ENCODE measurements at regions not wholly inside any gene's neighbourhood (a gene's known extent, or its start where the extent isn't known, plus 50 kb on each side); places are given as distances from the start of the nearest gene placed in this dataset.
"Not testable (repeated sequence)": the region's sequence is repeated elsewhere in the genome, so short reads cannot be mapped to it uniquely, and the experiment has no call there.

DNA sequence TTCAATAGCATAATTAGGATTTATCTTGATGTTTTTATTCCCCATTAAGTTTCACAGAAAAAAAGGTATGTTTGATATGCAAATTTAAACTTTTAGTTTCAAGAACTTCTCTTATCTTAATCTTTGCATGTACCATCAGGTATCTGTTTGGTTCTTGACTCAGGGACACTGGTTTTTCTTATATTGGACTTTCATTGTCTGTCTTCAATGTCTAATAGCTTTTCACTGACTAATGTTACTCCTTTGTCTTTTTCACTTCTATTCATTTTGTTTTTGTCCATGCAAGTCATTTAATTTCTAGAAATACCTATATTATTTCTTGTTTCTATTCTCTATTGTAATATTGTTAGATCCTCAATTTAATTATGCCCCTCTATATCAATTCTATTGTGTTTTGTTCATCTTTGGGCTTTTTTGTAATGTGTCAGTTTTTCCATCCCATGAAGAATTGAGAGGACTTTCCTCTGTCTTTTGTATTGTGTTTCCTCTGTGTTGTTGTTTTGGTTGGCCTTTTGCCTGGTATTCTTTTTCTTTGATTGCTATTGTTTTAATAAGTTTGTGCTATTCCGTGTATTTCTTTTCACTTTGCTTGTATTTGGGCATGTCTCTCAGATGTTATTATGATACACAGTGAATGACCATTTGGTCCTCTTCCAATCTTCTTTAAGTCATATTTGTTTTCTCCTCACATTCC, 58.3 kb upstream of the ANKRD10 start:
- Histone ChIP-seq H3K4me3 (no peak overlapping the region), H3K9ac (ENCODE audit: low read depth in 2 of 2, low read length in 2 of 2) (no peak overlapping the region), H3K36me3 (no peaks in the 10 kb centered on the region), H3K27ac (no peak overlapping the region), H3K4me1 (no peaks in the 10 kb centered on the region), H3K27me3 (no peaks in the 10 kb centered on the region), H3K9me3 (no peaks in the 10 kb centered on the region)
- no peak for DNase-seq
- intact Hi-C loops (cut with DNase I) = no loop called here
- TF ChIP-seq, protein P1, sequence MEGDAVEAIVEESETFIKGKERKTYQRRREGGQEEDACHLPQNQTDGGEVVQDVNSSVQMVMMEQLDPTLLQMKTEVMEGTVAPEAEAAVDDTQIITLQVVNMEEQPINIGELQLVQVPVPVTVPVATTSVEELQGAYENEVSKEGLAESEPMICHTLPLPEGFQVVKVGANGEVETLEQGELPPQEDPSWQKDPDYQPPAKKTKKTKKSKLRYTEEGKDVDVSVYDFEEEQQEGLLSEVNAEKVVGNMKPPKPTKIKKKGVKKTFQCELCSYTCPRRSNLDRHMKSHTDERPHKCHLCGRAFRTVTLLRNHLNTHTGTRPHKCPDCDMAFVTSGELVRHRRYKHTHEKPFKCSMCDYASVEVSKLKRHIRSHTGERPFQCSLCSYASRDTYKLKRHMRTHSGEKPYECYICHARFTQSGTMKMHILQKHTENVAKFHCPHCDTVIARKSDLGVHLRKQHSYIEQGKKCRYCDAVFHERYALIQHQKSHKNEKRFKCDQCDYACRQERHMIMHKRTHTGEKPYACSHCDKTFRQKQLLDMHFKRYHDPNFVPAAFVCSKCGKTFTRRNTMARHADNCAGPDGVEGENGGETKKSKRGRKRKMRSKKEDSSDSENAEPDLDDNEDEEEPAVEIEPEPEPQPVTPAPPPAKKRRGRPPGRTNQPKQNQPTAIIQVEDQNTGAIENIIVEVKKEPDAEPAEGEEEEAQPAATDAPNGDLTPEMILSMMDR (IDR thresholded peaks at IDR 0.05) = no peak

DNA sequence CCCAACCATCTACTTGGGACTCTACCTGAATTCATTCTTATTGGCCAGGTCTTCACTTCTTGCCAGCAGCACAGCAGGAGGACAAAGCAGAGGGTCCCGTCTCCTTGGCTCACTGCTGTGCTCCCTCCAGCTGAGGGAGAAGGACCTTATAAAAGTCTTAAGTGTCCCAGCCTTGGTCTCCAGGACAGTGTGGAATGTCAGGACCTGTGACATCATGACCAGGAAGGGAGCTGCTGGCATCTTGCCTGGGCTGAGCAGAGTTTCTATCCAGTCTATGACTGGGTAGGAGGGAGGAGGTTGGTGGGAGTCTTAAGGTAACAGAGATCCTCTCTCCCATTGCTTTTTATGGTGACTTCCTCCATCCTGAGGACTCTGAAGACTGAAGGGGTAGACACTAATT, 56.6 kb upstream of the ANKRD10 start:
- no peak overlapping the region for H3K27ac ChIP-seq
- no peak overlapping the region for H3K4me3 ChIP-seq
- no peaks in the 10 kb centered on the region for H3K27me3 ChIP-seq
- intact Hi-C loops (cut with DNase I) = no loop called here
- TF ChIP-seq, protein P1 (IDR thresholded peaks at IDR 0.05) = no peak
- no peak for DNase-seq
- H3K9me3 ChIP-seq = no peaks in the 10 kb centered on the region
- H3K4me1 ChIP-seq = no peaks in the 10 kb centered on the region
- no peak overlapping the region for H3K9ac ChIP-seq (ENCODE audit: low read depth in 2 of 2, low read length in 2 of 2)
- H3K36me3 ChIP-seq = no peaks in the 10 kb centered on the region

DNA sequence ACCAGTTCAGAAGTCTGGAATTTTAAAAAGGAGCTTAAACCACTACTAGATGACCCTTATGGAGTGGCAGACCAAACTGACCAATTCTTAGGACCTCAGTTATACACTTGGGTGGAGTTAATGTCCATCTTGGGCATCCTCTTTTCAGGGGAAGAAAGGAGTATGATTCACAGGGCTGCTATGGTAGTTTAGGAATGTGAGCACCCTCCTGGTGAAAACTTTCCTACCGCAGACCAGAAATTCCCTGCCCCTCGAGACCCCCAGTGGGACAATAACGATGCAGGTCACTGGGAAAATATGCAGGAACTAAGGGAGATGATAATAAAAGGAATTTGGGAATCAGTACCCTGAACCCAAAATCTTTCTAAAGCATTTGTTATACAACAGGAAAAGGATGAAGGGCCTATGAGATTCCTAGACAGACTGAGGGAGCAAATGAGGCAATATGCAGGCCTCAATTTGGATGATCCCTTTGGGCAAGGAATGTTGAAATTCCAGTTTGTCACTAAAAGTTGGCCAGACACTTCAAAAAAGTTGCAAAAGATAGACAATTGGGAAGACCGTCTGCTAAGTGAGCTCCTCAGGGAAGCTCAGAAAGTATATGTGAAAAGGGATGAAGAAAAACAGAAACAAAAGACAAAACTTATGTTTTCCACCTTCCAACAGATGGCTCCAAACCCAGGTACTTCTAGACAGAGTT, 52.4 kb upstream of the ANKRD10 start:
- H3K36me3 ChIP-seq; intact Hi-C loops (cut with DNase I); H3K4me1 ChIP-seq; H3K27ac ChIP-seq; DNase-seq; H3K9me3 ChIP-seq; H3K4me3 ChIP-seq; H3K9ac ChIP-seq (ENCODE audit: low read depth in 2 of 2, low read length in 2 of 2); H3K27me3 ChIP-seq: not testable (repeated sequence)

DNA sequence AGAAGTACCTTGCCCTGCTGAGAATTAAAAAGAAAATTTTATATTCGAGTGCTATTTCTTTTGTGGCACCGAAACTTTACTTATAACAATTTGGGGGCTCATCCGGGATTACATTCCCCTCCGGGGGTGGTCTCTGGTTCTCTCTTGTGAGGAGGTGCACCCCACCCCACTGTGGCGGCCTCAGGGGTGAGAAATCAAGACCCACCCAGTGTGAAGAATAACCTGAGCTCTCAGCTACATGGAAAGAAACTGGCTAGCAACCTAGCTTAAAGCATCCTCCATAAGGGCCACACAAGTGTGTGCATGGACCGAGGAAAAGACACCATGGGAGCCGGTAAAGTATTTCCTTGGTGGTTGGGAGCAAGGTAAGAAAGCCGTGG, 50.9 kb upstream of the ANKRD10 start:
- H3K4me3 ChIP-seq = no peak overlapping the region
- DNase-seq = no peak
- no peaks in the 10 kb centered on the region for H3K9me3 ChIP-seq
- TF ChIP-seq, protein P1 (IDR thresholded peaks at IDR 0.05) = no peak
- intact Hi-C loops (cut with DNase I) = no loop called here
- H3K36me3 ChIP-seq = no peaks in the 10 kb centered on the region
- no peak overlapping the region for H3K27ac ChIP-seq
- no peaks in the 10 kb centered on the region for H3K27me3 ChIP-seq
- H3K4me1 ChIP-seq = no peaks in the 10 kb centered on the region
- H3K9ac ChIP-seq (ENCODE audit: low read depth in 2 of 2, low read length in 2 of 2) = no peak overlapping the region

DNA sequence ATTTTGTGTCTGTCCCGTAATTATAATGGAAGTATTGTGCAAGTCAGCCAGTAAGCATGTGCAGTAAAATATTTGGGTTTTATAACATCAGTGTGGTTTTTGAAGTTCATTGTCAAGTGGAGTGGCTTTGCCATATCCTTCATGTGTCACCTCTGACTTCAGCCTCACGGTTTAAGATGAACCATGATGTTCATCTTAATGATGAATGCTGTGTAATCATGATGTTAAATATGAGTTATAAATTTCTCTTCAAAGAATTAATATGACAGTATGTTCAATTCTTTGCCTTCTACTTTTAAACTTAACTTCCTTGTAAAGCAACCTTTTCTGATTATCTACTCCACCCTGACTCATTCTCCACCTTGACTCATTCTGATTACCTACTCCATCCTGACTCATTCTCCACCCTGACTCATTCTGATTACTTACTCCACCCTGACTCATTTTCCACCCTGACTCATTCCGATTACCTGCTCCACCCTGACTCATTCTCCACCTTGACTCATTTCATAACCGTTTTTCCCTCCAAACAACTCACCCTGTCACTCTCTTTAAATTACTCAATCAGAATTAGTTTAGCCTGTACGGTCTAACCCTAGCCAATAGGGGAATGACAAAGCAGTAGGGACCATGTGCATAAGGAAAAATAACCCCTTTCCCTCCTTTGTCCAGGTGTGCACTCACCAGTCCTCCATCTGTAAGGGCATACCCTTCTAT, 50.3 kb upstream of the ANKRD10 start:
- Histone ChIP-seq H3K27me3 (no peaks in the 10 kb centered on the region), H3K36me3 (no peaks in the 10 kb centered on the region), H3K4me1 (no peaks in the 10 kb centered on the region), H3K9ac (ENCODE audit: low read depth in 2 of 2, low read length in 2 of 2) (no peak overlapping the region), H3K4me3 (no peak overlapping the region), H3K27ac (peak overlapping the region; percentile 40), H3K9me3 (no peaks in the 10 kb centered on the region)
- TF ChIP-seq, protein P1 (IDR thresholded peaks at IDR 0.05) = no peak
- DNase-seq = no peak
- intact Hi-C loops (cut with DNase I) = no loop called here

All from colonic mucosa (tissue), 4 donors.